22Rv1 (cell line): ENCODE measurements at regions not wholly inside any gene's neighbourhood (a gene's known extent, or its start where the extent isn't known, plus 50 kb on each side); places are given as distances from the start of the nearest gene placed in this dataset.

Experiments
- H3K27ac ChIP-seq: fragments of 450-650 bp; 2 replicates; pipeline ENCODE4 v1.5.1; 2017
- ZFX ChIP-seq: fragments of 450-650 bp; IDR thresholded peaks from 2 replicates; pipeline ENCODE4 v1.6.1; 2017; ENCODE audit warnings: antibody characterized with exemption, borderline replicate concordance
- TF ChIP-seq, protein P1 (sequence below): fragments of 450-650 bp; IDR thresholded peaks from 2 replicates; pipeline ENCODE4 v1.5.1; 2017; ENCODE audit warnings: mild to moderate bottlenecking

DNA sequence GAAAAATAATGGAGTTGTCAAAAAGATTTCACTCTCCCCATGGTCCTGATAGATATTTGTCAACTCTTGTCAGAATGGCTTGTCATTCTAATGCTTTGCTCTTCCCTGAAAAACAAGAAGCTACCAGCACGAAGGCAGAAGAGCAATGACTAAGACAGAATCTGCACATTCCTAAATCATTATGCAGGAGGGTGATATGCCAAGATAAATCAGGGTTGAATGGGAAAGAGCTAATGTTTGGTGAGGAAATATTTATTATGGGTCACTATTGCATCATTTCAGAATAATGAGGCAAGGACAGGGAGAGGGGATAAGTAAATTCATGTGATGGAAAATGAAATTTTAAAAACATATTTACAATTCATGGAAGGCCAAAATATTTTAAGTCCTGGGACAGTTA is 297.5 kb upstream of the XYLT1 start:
- no peak overlapping the region for H3K27ac ChIP-seq
- no peak for TF ChIP-seq ZFX
- TF ChIP-seq, protein P1, sequence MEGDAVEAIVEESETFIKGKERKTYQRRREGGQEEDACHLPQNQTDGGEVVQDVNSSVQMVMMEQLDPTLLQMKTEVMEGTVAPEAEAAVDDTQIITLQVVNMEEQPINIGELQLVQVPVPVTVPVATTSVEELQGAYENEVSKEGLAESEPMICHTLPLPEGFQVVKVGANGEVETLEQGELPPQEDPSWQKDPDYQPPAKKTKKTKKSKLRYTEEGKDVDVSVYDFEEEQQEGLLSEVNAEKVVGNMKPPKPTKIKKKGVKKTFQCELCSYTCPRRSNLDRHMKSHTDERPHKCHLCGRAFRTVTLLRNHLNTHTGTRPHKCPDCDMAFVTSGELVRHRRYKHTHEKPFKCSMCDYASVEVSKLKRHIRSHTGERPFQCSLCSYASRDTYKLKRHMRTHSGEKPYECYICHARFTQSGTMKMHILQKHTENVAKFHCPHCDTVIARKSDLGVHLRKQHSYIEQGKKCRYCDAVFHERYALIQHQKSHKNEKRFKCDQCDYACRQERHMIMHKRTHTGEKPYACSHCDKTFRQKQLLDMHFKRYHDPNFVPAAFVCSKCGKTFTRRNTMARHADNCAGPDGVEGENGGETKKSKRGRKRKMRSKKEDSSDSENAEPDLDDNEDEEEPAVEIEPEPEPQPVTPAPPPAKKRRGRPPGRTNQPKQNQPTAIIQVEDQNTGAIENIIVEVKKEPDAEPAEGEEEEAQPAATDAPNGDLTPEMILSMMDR = no peak

DNA sequence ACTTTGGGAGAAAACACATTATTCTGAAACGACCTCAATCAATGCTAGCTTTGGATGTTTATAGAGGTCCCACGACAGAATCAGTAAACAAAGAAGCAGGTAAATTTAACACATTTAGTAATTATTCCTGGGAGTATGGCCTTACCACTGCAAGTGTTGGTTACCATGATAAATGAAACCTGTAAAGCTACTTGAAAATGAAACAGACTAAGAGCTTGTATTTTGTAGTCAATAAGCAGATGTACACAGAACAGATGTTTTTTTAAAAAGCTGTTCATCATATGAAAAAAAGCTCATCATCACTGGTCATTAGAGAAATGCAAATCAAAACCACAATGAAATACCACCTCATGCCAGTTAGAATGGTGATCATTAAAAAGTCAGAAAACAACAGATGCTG is 295.3 kb upstream of the XYLT1 start:
- TF ChIP-seq ZFX = no peak
- TF ChIP-seq, protein P1 = no peak
- no peak overlapping the region for H3K27ac ChIP-seq

DNA sequence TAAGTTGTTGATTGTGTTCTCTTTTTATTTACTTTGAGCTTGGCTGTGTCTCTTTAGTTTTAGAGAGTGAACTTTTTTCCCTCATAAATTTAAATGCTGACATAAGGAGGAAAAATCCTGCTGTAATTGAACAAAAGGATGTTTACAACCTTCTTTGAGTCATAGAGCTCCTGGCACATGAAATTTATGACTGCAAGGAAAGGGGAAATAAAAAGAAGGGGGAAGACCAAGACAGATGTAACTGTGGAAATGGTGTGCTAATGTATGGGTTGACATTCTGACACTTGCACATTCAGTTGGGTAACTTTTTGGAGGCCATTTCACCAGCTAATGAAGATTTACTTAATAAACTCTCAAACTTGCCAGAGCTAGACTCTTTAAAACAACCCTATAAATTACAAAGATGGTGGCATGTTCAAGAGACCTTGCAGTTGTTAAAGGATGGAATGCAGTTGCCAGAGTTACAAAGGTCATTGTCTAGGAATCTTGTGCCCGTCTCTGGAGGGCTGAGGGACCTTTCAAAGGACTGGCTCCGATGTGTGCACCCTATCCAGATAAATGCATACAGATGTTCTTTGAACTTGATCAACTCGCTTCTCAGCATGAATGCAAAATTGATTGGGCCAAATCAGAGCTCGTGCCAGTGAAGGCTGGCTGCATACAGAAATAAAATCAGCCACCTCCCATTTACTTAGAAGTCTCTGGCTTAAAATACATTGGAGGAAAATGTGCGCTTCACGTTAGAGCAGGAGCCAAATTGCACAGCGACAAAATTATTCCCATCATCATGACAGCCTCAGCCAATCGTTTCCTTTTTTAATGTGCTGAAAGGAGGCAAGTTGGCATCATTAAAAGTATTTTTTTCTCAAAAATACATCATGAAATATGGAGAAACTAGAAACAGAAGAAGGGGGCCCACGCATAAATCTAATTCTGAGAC is 289.0 kb upstream of the XYLT1 start:
- H3K27ac ChIP-seq = no peak overlapping the region
- TF ChIP-seq, protein P1 = no peak
- TF ChIP-seq ZFX = no peak

DNA sequence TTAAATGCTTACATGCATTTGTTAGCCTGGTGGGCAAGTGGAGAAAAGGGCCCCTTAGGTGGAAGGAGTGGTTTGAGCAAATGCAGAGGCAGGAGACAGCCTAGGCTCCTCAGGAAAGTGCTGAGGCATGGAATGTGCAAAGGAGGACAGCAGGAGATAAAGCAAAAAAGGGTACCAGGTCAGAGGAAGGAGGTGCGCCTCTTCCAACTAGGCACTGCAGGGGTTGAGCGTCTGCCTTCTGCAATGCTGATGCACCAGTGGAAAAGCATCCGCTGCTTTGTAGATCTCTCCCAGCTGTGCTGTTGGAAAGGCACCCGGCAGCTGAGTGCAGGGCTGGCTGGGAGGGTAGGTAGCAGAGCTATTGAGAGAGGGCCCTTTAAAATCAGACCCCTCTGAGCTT is 287.0 kb upstream of the XYLT1 start:
- TF ChIP-seq ZFX = no peak
- TF ChIP-seq, protein P1 = no peak
- H3K27ac ChIP-seq = no peak overlapping the region

DNA sequence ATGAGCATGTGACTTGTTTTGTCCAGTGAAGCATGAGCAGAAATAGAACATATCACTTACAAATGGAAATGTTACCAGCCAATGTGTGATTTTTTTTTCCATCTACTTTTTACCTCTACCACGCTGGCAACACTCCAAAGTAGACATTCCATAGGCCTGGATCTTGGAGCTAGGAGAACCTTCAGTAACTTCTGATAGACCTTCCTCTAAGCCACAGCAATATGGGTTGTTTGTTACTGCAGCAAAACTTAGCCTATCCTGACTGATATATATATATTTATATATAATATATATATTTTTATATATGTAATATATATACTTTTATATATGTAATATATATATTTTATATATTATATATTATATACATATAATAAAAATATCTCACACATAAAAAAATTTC is 284.4 kb upstream of the XYLT1 start:
- H3K27ac ChIP-seq = no peak overlapping the region

DNA sequence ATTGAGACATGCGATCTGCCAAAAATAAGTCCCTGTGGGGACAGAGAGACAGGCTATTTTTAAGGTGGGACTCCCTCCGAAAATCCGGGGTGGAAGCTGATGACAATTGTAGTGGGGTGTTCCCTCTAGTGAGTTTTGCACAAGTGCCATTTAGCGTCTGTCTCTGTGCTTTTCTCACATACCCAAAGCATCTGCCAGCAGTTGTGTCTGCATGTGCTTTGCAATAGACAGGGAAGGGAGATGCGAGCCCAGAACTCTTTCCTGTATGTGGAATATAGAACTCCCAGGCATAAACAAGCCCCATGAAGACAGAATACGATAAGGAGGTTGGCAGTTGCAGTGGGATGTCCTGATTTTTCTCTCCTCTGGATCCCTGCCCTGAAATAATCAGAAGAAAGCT is 282.7 kb upstream of the XYLT1 start:
- H3K27ac ChIP-seq = no peak overlapping the region
- TF ChIP-seq, protein P1 = no peak
- no peak for TF ChIP-seq ZFX

More for the DNA sequence above, 284.4 kb upstream of the XYLT1 start:
- TF ChIP-seq, protein P1 = no peak
- TF ChIP-seq ZFX = no peak

DNA sequence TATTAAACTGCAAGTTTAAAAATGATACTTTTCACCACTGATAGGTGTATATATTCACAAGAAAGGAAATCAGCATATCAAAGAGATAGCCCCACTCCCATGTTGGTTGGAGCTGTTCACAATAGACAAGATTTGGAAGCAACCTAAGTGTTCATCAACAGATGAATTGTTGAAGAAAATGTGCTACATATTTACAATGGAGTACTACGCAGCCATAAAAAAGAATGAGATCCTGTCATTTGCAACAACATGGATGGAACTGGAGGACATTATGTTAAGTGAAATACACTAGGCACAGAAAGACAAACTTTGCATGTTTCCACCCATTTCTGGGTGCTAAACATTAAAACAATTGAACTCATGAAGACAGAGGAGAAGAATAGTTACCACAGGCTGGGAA is 278.9 kb upstream of the XYLT1 start:
- TF ChIP-seq ZFX = no peak

More for the DNA sequence above, 278.9 kb upstream of the XYLT1 start:
- no peak overlapping the region for H3K27ac ChIP-seq
